ENCODE measurements at regions not wholly inside any gene's neighbourhood (a gene's known extent, or its start where the extent isn't known, plus 50 kb on each side); places are given as distances from the start of the nearest gene placed in this dataset.

DNA sequence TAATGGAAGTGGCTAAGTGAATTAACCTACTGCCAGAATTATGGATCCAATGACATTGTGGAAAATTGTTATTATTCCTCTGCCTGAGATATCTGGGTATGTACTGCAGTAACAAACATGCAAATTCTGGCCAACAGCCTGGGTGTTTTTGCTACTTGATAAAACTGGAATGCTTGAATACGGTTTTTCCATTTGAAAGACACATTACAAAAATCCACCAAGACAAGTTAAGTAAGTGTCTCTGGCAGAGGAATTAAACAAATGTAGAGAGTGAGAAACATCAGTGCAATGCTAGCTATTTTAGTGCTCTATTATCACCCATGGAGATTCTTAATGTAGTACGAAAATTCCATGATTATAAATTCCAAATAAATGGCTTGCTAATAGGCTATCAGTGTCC is 312.4 kb upstream of the MEIS1 start:
- TF ChIP-seq, protein P1, sequence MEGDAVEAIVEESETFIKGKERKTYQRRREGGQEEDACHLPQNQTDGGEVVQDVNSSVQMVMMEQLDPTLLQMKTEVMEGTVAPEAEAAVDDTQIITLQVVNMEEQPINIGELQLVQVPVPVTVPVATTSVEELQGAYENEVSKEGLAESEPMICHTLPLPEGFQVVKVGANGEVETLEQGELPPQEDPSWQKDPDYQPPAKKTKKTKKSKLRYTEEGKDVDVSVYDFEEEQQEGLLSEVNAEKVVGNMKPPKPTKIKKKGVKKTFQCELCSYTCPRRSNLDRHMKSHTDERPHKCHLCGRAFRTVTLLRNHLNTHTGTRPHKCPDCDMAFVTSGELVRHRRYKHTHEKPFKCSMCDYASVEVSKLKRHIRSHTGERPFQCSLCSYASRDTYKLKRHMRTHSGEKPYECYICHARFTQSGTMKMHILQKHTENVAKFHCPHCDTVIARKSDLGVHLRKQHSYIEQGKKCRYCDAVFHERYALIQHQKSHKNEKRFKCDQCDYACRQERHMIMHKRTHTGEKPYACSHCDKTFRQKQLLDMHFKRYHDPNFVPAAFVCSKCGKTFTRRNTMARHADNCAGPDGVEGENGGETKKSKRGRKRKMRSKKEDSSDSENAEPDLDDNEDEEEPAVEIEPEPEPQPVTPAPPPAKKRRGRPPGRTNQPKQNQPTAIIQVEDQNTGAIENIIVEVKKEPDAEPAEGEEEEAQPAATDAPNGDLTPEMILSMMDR (IDR thresholded peaks at IDR 0.05): no peak
- TF ChIP-seq ZFX (IDR thresholded peaks at IDR 0.05; ENCODE audit: borderline replicate concordance): no peak
